K562 (cell line): ENCODE measurements at regions not wholly inside any gene's neighbourhood (a gene's known extent, or its start where the extent isn't known, plus 50 kb on each side); places are given as distances from the start of the nearest gene placed in this dataset.

Source experiments
- ATAC-seq: fragments of 200-7000 bp; cut with Tn5 transposase; 3 replicates; pipeline ENCODE4 v1.9.1; 2020; ENCODE audit warnings: moderate library complexity
- BruUV-seq: library from RNA; stranded (reverse); fragments of 400-500 nt; replicated peaks from 2 replicates; lab custom pipeline; 2021; lab: Mats Ljungman, UMichigan
- CTCF ChIA-PET: fragments of 300-600 bp; formaldehyde crosslinking; extraction: SDS; loops from one replicate; lab custom pipeline; 2021; ENCODE audit warnings: low intra/inter-chr PET ratio; lab: Yijun Ruan, JAX
- POLR2A ChIA-PET: fragments of 300-600, 350-650 bp; sonication (Branson Sonifier 250); formaldehyde crosslinking; extraction: SDS; loops from one replicate; lab custom pipeline; 2021; ENCODE audit warnings: antibody characterized with exemption, inconsistent platforms; lab: Yijun Ruan, JAX
- DNase-seq, 4 experiments: peaks; one replicate each; pipeline versions ENCODE4 v3.0.0 to v3.0.0-alpha.2; 2011 to 2018; ENCODE audit warnings: low spot score in 3 of 4, mixed read lengths in 3 of 4; ENCODE audit errors: extremely low read depth in 1 of 4
- FAIRE-seq: peaks from 2 replicates; lab custom pipeline; 2011; peaks lifted over from hg19 to GRCh38; lab: Jason Lieb, UNC
- H2AFZ ChIP-seq: 2 replicates; pipeline ENCODE4 v1.6.0; 2011; ENCODE audit warnings: low read depth, low read length, control low read depth, inconsistent platforms
- H3K27ac ChIP-seq: fragments of 200-600 bp; 3 replicates; pipeline ENCODE4 v1.8.0; 2011; ENCODE audit warnings: low read depth, mild to moderate bottlenecking, control low read depth, inconsistent platforms, low read length, moderate library complexity, mixed read lengths; ENCODE audit errors: extremely low read depth
- H3K27me3 ChIP-seq, 2 experiments: fragments of 300-600 bp in 1 of 2; 2 replicates in 1 of 2; 3 replicates in 1 of 2; pipeline versions ENCODE4 v1.6.0 to v1.8.0; 2011; ENCODE audit warnings: inconsistent platforms in 2 of 2, low read length in 2 of 2, mild to moderate bottlenecking in 1 of 2, mixed read lengths in 1 of 2, moderate library complexity in 1 of 2; ENCODE audit not compliant: control insufficient read depth in 2 of 2, insufficient read depth in 2 of 2
- H3K36me3 ChIP-seq: fragments of 300-600 bp; 3 replicates; pipeline ENCODE4 v1.8.0; 2011; ENCODE audit warnings: mild to moderate bottlenecking, low read length, inconsistent platforms; ENCODE audit not compliant: control insufficient read depth, insufficient read depth
- H3K4me1 ChIP-seq, 2 experiments: fragments of 200-600 bp in 1 of 2; replicated peaks in 1 of 2; 2 replicates in 1 of 2; 3 replicates in 1 of 2; pipeline versions ENCODE4 v1.5.1 to v1.8.0; 2011; ENCODE audit warnings: inconsistent platforms in 2 of 2, low read length in 2 of 2, mild to moderate bottlenecking in 1 of 2, mixed read lengths in 1 of 2, moderate library complexity in 1 of 2; ENCODE audit not compliant: control insufficient read depth in 2 of 2, insufficient read depth in 2 of 2
- H3K4me2 ChIP-seq: 2 replicates; pipeline ENCODE4 v1.6.1; 2011; ENCODE audit warnings: low read length, control low read depth, inconsistent platforms, mixed read lengths; ENCODE audit not compliant: insufficient read depth
- H3K4me3 ChIP-seq: fragments of 200-600 bp; sonication (generic), shearing (Covaris generic); 2 replicates; pipeline ENCODE4 v1.5.1; 2016; ENCODE audit warnings: control low read depth, inconsistent platforms
- H3K79me2 ChIP-seq: fragments of 200-600 bp; 3 replicates; pipeline ENCODE4 v1.8.0; 2011; ENCODE audit warnings: low read length, inconsistent platforms; ENCODE audit not compliant: control insufficient read depth, insufficient read depth
- H3K9ac ChIP-seq, 2 experiments: 2 replicates each; pipeline versions ENCODE4 v1.6.0 to v1.6.1; 2011; ENCODE audit warnings: low read depth in 2 of 2, low read length in 2 of 2, control low read depth in 1 of 2, inconsistent platforms in 1 of 2, mild to moderate bottlenecking in 1 of 2, mixed read lengths in 1 of 2; ENCODE audit not compliant: insufficient read depth in 1 of 2
- H3K9me1 ChIP-seq: one replicate; pipeline ENCODE4 v1.6.0; 2011; ENCODE audit warnings: inconsistent platforms, mild to moderate bottlenecking, low read length, moderate library complexity; ENCODE audit not compliant: control insufficient read depth, insufficient read depth
- H3K9me3 ChIP-seq: replicated peaks from 2 replicates; pipeline ENCODE4 v1.5.1; 2011; ENCODE audit warnings: low read depth, low read length, inconsistent platforms; ENCODE audit not compliant: control insufficient read depth, insufficient read depth
- H4K20me1 ChIP-seq: replicated peaks from 2 replicates; pipeline ENCODE4 v1.6.1; 2011; ENCODE audit warnings: low read length, inconsistent platforms, mixed read lengths; ENCODE audit not compliant: control insufficient read depth, insufficient read depth
- CEBPB ChIP-seq: fragments of 450-650 bp; IDR thresholded peaks from 2 replicates; pipeline ENCODE4 v1.6.1; 2016; ENCODE audit warnings: missing genetic modification characterization, missing compliant biosample characterization
- HCFC1 ChIP-seq: IDR thresholded peaks from 2 replicates; pipeline ENCODE4 v1.6.1; 2012; ENCODE audit warnings: low read depth, low read length, improper control_type of control experiment
- MXI1 ChIP-seq: IDR thresholded peaks from 2 replicates; pipeline ENCODE4 v1.6.1; 2011; ENCODE audit warnings: low read depth, mild to moderate bottlenecking, improper control_type of control experiment, low read length
- PCBP2 ChIP-seq: fragments of 200-400 bp; formaldehyde crosslinking; IDR thresholded peaks from 2 replicates; pipeline ENCODE4 v1.6.1; 2018; ENCODE audit warnings: low read length, low read depth, mild to moderate bottlenecking, moderate library complexity; ENCODE audit not compliant: poor library complexity, severe bottlenecking
- whole genome bisulfite sequencing: fragments of 100-300 bp; shearing (Covaris generic); methylation state at CpG from one replicate; pipeline ENCODE4 v1.1.6; 2016; ENCODE audit warnings: low coverage, mixed read lengths; ENCODE audit not compliant: insufficient coverage; ENCODE audit errors: missing lambda C conversion rate; 5-methylcytosine and 5-hydroxymethylcytosine counted together
- in situ Hi-C: fragments of 300-500 bp; cut with MboI; formaldehyde crosslinking; loops from 4 replicates; pipeline ENCODE4 v1.15.0; 2018; ENCODE audit warnings: inconsistent platforms, mixed read lengths
- intact Hi-C: fragments of 100-400 bp; cut with micrococcal nuclease; formaldehyde crosslinking; loops from 2 replicates; pipeline ENCODE4 v1.14.2; 2022
- TF ChIP-seq, protein P1 (sequence below): fragments of 150-350 bp; IDR thresholded peaks from 2 replicates; pipeline ENCODE4 v1.6.1; 2014; ENCODE audit warnings: low read depth, mild to moderate bottlenecking, low read length, borderline replicate concordance
- TF ChIP-seq, protein P2 (sequence below): IDR thresholded peaks from 2 replicates; pipeline ENCODE4 v1.6.1; 2012; ENCODE audit warnings: low read depth, low read length, improper control_type of control experiment, borderline replicate concordance
- TF ChIP-seq, protein P3 (sequence below): fragments of 450-650 bp; IDR thresholded peaks from 2 replicates; pipeline ENCODE4 v1.6.1; 2017; ENCODE audit warnings: antibody characterized with exemption, mild to moderate bottlenecking
- TF ChIP-seq, protein P4 (sequence below): fragments of 250-450 bp; sonication (Bioruptor Pico); IDR thresholded peaks from 2 replicates; pipeline ENCODE4 v1.5.0; 2021; ENCODE audit warnings: mild to moderate bottlenecking, moderate library complexity

DNA sequence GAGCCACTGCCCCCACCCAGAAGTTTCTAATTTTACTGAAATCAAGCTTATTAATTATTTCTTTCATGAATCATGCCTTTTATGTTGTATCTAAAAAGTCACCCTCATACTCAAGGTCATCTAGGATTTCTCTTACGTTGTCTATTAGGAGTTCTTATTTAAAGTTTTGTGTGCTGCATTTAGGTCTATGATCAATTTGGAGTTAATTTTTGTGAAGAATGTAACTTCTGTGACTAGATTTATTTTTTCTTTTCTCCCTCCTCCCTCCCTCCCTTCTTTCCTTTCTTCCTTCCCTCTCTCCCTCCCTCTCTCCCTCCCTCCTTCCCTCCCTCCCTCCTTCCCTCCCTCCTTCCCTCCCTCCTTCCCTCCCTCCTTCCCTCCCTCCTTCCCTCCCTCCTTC lies 317.6 kb downstream of the PLA2G4A start:
- Histone ChIP-seq H3K9me1 (no peaks in the 10 kb centered on the region), H2AFZ (no peak overlapping the region), H3K4me2 (no peak overlapping the region), H3K27me3 (no peaks in the 10 kb centered on the region)
- intact Hi-C loops: no loop called here
- in situ Hi-C loops: no loop called here
- WGBS: 42% methylated on average over 1 of the region's 1 CpG
- TF ChIP-seq, protein P1, sequence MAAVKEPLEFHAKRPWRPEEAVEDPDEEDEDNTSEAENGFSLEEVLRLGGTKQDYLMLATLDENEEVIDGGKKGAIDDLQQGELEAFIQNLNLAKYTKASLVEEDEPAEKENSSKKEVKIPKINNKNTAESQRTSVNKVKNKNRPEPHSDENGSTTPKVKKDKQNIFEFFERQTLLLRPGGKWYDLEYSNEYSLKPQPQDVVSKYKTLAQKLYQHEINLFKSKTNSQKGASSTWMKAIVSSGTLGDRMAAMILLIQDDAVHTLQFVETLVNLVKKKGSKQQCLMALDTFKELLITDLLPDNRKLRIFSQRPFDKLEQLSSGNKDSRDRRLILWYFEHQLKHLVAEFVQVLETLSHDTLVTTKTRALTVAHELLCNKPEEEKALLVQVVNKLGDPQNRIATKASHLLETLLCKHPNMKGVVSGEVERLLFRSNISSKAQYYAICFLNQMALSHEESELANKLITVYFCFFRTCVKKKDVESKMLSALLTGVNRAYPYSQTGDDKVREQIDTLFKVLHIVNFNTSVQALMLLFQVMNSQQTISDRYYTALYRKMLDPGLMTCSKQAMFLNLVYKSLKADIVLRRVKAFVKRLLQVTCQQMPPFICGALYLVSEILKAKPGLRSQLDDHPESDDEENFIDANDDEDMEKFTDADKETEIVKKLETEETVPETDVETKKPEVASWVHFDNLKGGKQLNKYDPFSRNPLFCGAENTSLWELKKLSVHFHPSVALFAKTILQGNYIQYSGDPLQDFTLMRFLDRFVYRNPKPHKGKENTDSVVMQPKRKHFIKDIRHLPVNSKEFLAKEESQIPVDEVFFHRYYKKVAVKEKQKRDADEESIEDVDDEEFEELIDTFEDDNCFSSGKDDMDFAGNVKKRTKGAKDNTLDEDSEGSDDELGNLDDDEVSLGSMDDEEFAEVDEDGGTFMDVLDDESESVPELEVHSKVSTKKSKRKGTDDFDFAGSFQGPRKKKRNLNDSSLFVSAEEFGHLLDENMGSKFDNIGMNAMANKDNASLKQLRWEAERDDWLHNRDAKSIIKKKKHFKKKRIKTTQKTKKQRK: no peak
- peak; percentile 65 for TF ChIP-seq PCBP2
- TF ChIP-seq, protein P2, sequence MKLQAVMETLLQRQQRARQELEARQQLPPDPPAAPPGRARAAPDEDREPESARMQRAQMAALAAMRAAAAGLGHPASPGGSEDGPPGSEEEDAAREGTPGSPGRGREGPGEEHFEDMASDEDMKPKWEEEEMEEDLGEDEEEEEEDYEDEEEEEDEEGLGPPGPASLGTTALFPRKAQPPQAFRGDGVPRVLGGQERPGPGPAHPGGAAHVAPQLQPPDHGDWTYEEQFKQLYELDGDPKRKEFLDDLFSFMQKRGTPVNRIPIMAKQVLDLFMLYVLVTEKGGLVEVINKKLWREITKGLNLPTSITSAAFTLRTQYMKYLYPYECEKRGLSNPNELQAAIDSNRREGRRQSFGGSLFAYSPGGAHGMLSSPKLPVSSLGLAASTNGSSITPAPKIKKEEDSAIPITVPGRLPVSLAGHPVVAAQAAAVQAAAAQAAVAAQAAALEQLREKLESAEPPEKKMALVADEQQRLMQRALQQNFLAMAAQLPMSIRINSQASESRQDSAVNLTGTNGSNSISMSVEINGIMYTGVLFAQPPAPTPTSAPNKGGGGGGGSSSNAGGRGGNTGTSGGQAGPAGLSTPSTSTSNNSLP: no peak
- no peak for TF ChIP-seq HCFC1
- no peak for TF ChIP-seq MXI1
- TF ChIP-seq, protein P3, sequence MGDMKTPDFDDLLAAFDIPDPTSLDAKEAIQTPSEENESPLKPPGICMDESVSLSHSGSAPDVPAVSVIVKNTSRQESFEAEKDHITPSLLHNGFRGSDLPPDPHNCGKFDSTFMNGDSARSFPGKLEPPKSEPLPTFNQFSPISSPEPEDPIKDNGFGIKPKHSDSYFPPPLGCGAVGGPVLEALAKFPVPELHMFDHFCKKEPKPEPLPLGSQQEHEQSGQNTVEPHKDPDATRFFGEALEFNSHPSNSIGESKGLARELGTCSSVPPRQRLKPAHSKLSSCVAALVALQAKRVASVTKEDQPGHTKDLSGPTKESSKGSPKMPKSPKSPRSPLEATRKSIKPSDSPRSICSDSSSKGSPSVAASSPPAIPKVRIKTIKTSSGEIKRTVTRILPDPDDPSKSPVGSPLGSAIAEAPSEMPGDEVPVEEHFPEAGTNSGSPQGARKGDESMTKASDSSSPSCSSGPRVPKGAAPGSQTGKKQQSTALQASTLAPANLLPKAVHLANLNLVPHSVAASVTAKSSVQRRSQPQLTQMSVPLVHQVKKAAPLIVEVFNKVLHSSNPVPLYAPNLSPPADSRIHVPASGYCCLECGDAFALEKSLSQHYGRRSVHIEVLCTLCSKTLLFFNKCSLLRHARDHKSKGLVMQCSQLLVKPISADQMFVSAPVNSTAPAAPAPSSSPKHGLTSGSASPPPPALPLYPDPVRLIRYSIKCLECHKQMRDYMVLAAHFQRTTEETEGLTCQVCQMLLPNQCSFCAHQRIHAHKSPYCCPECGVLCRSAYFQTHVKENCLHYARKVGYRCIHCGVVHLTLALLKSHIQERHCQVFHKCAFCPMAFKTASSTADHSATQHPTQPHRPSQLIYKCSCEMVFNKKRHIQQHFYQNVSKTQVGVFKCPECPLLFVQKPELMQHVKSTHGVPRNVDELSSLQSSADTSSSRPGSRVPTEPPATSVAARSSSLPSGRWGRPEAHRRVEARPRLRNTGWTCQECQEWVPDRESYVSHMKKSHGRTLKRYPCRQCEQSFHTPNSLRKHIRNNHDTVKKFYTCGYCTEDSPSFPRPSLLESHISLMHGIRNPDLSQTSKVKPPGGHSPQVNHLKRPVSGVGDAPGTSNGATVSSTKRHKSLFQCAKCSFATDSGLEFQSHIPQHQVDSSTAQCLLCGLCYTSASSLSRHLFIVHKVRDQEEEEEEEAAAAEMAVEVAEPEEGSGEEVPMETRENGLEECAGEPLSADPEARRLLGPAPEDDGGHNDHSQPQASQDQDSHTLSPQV: no peak
- no peak for TF ChIP-seq CEBPB
- TF ChIP-seq, protein P4, sequence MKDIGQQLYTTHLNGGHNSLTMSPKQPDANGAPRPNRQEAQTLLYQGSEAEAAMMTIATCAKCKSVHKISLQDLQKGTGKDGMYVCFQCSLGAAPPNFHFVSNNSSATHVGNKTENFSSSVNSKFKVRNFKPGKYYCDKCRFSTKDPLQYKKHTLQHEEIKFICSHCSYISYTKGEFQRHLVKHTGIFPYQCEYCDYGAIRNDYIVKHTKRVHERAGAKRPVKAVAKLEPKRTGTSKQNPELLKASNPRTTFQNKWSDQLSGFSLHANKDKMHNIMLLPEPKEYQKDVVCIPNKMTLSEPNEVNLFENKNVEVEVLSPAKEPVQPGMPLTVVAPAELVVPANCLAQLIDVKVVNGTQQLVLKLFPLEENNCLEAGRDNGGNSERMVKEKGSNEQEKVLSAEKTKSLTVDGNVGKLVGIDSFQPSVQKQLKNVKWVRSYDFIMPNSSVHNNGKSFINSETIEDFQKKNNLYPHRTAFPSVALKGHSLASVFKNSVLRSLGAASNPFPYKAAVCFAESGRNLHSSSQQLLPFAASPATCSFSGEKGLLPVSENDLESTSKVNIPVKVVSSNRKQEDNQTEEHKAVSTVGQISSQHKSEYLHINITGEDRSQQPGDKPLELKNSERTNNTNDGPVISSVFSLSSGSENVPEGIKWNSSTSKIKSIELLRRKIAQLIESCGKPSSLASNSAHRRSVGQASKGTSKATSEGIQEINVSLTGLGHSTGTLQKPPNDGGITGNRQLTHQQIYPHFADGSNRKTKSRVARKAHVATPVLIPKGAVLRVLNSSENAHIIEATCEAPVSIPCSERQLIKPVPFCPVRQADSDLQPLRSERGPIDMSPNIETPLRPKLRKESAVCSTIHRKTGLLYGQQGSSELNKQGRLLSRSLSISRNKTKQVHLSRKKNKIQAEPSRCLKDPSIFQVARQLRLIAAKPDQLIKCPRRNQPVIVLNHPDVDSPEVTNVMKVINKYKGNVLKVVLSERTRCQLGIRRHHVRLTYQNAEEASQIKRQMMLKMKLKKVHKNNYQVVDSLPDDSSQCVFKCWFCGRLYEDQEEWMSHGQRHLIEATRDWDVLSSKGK (CRISPR knock-in tag): no peak
- TF ChIP-seq, all 486 proteins: peak for 1
- ChIA-PET CTCF (no interaction called here), POLR2A (interaction anchor here (1.2 kb wide), 1 partner anchor 93 kb away, joined by 3 read pairs; no protein-coding TSS in a partner anchor)
- ATAC-seq: no peak
- Histone ChIP-seq H3K9me3 (no peaks in the 10 kb centered on the region), H3K27ac (no peak overlapping the region), H3K4me3 (no peak overlapping the region), H3K9ac (no peak overlapping the region), H3K36me3 (no peaks in the 10 kb centered on the region), H4K20me1 (no peaks in the 10 kb centered on the region), H3K79me2 (no peaks in the 10 kb centered on the region), H3K4me1 (no peaks in the 10 kb centered on the region)
- BruUV-seq: no TSS peak
- no peak for DNase-seq
- no peak for FAIRE-seq
